HG02981 (cell line): ENCODE measurements at regions not wholly inside any gene's neighbourhood (a gene's known extent, or its start where the extent isn't known, plus 50 kb on each side); places are given as distances from the start of the nearest gene placed in this dataset.

Experiments used
- ATAC-seq: cut with Tn5 transposase; IDR thresholded peaks from one replicate; pipeline ENCODE4 v1.9.1; 2021; ENCODE audit warnings: mild to moderate bottlenecking, moderate library complexity; ENCODE audit not compliant: unreplicated experiment

- ATAC-seq, result no peak
These were observed 276.6 kb upstream of the GATB start for GRCh38 chr4:152037435-152037834.

- ATAC-seq, result no peak
These were observed 272.8 kb upstream of the GATB start for GRCh38 chr4:152033621-152034020.

DNA sequence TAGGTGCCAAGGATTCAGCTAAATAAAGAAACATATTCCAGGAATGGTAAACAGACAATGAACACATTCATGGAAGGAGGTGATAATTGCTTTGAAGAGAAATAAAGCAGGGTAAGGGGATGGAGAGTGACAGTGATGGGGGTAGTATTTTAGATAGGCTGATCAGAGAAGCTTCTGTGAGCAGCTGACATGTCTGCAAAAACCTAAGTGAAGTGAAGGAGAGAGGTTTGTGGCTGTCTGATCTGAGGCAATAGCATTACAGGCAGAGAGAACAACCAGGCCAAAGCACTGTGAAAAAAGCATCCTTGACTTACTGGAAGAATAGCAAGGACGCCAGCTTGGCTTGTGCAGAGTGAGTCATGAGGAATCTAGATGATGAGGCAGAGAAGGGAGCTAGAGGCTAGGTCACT, 271.9 kb upstream of the GATB start:
- no peak for ATAC-seq

DNA sequence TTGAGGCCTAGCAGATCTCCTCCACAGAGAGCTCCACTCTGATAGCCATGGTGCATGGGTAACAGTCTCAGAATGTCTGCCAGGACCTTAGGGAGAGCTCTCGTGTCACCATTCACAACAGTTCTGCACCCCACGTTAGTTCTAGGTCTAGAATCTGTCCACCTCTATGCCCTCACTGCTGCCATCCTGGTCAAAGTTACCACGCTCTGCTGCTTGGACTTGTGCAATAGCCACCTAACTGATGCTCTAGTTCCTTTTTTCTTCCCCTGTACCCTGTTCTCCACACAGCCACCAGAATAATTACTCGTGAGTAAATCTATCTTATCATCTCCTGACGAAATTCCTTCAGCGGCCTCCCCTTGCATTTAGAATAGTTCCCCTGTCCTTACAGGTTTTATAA, 268.8 kb upstream of the GATB start:
- ATAC-seq, result no peak

- ATAC-seq, result no peak
These were observed 267.3 kb upstream of the GATB start for GRCh38 chr4:152028131-152028530.

DNA sequence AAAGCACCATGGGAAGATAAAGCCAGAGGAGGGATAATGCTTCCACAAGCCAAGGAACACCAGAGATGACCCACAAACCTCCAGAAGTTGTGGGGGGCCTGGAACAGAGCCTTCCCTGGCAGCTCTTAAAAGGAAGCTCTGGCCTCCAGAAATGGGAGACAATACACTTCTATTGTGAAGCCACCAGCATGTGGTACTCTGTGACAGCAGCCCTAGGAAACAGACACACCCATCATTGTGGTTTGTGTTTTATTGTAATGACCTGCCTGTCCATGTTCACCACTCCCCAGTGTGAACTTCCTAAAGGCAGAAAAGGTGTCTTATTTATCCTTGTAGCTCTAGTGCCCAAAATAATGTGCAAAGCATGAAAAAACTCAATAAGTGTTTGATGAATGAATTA, 264.1 kb upstream of the GATB start:
- ATAC-seq, result no peak

GRCh38 chr4:152023674-152024073, 262.9 kb upstream of the GATB start:
- ATAC-seq, result no peak

DNA sequence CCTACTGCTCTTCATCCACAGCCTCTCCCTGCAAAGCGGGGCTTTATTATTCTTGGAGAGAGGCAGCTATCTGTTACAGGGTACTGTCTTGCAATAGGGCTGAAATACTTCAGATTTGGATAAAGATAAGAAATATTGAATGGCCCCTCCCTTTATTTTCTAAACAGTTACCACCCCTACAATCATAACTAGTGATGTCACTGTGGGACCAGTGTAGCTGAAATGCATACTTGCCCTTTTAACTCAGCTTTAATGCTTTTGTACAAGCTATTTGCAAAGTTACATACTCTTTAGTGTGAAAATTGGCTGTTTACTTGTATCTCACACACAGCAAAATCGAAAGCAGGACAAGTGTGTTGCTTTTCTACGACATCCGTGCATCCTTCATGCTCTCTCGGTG, 261.7 kb upstream of the GATB start:
- no peak for ATAC-seq

- ATAC-seq, result no peak
These were observed 261.1 kb upstream of the GATB start for GRCh38 chr4:152021788-152022438.

GRCh38 chr4:152020073-152020472, 259.3 kb upstream of the GATB start:
- ATAC-seq, result no peak

GRCh38 chr4:152016303-152016620, 255.5 kb upstream of the GATB start:
- no peak for ATAC-seq

DNA sequence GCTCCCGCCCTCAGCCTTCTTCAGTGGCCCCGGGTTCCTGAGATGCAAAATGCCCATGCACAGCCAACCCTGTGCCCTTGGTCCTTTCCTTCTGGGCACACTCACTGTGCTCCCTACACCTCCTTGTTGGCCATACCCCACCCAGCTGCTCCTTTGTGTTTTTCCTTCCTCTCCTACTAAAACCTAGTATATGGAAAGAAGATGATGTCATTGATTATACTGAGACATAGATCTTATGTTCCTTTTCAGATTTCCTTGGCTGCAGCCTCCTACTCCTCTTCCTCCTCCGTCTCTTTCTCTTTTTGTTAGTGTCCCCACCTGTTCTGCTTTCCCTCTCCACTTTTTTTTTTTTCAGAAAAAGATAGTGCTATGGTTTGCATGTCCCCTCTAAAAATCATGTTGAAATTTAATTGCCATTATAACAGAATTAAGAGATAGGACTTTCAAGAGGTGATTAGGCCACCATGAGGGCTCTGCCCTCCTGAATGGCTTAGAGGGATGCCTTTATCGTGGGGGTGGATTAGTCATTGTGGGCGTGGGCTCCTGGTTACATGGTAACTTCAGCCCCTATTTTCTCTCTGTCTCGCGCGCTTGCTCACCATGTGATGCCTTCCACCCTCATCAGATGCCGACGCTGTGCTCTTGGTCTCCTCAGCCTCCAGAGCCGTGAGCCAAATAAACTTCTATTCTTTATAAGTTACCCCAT, 254.9 kb upstream of the GATB start:
- no peak for ATAC-seq

DNA sequence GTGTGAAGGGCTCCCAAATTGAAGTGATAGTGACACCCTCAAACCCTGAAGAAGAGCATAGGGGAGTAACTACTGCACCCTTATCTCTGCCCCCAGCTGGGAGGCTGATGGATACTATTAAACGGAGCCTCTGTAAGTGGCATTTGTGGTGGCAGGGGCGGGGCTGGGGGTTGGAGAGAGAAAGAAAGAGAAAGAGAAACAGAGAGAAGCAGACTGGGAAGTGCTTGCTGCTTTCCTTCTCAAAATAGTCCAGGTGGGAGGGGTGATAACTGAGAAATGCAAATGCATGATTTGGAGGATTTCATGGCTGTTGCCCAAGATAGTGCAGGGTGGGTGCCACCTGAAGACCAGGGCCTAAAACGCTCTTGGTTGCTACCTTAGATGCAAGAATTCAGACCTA, 253.5 kb upstream of the GATB start:
- ATAC-seq, result peak; percentile 88

- ATAC-seq, result no peak
These were observed 250.7 kb upstream of the GATB start for GRCh38 chr4:152011469-152011868.

- no peak for ATAC-seq
These were observed 249.9 kb upstream of the GATB start for GRCh38 chr4:152010710-152011079.

GRCh38 chr4:152009983-152010709, 249.3 kb upstream of the GATB start:
- ATAC-seq, result no peak

DNA sequence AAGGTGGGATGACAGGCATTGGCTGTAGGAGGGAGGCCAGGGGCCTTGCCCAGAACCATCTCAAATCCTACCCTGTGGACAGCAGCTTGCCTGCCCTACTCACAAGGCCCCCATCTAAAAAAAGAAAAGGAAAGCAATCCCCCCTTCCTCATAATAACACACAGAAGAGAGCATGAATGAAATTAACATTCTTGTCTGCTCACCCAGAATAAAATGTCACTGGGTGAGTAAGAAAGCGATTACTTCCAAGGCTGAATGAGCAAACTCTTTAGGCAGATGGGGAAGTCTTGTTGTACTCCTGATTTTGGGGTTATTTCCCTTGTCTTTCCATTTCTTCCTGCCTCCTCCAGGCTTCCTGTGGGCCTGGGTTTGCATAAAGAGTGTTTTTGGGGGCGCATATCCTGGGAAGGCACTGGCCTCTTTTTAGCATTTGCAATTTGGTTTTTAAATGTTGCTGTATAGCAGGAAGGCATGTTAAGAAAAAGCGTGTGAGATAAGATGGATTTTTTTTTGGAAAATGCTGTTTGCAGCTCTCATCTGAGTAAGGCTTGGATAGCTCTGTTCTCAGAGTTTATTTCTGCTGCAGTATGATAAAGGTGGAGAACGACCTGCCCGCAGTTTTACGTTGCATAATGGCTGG, 248.3 kb upstream of the GATB start:
- ATAC-seq, result no peak

DNA sequence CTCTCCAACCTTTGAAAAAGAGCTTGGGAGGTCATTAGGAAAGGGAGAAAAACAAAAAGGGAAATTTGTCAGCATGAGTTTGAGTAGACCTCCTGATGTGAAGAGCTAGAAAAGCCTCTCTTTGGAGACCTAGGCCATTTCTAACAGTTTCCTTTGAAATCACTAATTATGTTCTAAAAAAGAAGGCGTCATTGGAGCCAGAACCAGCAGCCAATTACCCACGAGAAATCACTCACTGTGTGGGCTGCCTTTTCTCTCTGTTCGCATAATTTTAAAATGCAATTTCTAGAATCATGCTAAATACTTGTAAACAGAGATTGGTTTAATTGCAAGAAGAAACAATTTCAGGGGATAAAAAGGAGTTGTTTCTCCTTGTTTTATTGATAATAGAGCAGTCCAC, 246.3 kb upstream of the GATB start:
- no peak for ATAC-seq

- no peak for ATAC-seq
These were observed 244.0 kb upstream of the GATB start for GRCh38 chr4:152004801-152005200.

DNA sequence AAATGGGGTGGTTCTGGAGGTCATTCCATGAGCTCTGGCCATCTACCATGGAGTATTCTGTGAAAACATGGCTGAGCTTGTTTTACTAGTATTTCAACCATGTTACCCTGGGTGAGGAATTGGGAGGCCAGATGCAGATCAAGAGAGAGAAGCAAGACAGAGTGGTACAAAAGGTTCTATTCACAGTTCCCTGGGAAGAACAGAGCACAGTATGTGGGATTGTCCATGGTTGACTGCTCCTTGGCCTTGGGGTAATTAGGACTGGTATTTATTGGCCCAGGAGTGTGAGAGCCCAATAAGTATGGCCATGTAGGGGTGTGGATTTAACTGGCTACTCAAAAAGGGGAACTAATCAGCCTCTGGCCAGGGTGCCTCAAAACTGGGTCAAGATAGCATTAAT, 239.7 kb upstream of the GATB start:
- ATAC-seq, result no peak

- no peak for ATAC-seq
These were observed 237.9 kb upstream of the GATB start for GRCh38 chr4:151998723-151999122.

DNA sequence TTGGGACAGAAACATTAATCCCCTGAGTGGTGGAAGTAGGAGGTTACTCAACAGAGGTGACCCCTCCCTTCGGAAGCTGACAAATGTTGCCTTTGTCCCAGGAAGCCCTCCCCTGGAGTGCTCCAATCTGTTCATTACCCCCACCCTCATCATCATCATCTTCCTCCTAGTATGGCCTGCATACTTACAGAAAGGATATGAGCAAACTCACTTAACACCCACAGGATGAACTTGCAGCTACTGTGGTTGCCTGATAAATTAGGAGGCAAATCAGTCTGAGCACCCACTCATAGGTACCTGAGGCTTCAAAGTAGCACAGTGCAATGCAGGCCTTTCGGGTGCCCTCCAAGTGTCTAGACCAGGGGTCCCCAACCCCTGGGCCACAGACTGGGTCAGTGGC, 236.7 kb upstream of the GATB start:
- no peak for ATAC-seq
